ENCODE measurements at regions not wholly inside any gene's neighbourhood (a gene's known extent, or its start where the extent isn't known, plus 50 kb on each side); places are given as distances from the start of the nearest gene placed in this dataset.

GRCh38 chr6:139588734-139589593 lies 214.5 kb upstream of the CITED2 start:
- peaks cover 51% of the 10 kb centered on the region for H3K4me1 Mint-ChIP-seq (ENCODE audit: unreplicated experiment)
- no peak overlapping the region for H3K4me3 Mint-ChIP-seq (ENCODE audit: unreplicated experiment)
- TF ChIP-seq, protein P1, sequence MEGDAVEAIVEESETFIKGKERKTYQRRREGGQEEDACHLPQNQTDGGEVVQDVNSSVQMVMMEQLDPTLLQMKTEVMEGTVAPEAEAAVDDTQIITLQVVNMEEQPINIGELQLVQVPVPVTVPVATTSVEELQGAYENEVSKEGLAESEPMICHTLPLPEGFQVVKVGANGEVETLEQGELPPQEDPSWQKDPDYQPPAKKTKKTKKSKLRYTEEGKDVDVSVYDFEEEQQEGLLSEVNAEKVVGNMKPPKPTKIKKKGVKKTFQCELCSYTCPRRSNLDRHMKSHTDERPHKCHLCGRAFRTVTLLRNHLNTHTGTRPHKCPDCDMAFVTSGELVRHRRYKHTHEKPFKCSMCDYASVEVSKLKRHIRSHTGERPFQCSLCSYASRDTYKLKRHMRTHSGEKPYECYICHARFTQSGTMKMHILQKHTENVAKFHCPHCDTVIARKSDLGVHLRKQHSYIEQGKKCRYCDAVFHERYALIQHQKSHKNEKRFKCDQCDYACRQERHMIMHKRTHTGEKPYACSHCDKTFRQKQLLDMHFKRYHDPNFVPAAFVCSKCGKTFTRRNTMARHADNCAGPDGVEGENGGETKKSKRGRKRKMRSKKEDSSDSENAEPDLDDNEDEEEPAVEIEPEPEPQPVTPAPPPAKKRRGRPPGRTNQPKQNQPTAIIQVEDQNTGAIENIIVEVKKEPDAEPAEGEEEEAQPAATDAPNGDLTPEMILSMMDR (IDR thresholded peaks at IDR 0.05): no peak
- no peaks in the 10 kb centered on the region for H3K36me3 Mint-ChIP-seq (ENCODE audit: unreplicated experiment)
- H3K9me3 Mint-ChIP-seq (ENCODE audit: unreplicated experiment): no peaks in the 10 kb centered on the region
- H3K27ac Mint-ChIP-seq (ENCODE audit: unreplicated experiment): peak overlapping the region; percentile 93
- no peaks in the 10 kb centered on the region for H3K27me3 Mint-ChIP-seq (ENCODE audit: unreplicated experiment)
- no peak for DNase-seq (ENCODE audit: extremely low spot score, unreplicated experiment)

DNA sequence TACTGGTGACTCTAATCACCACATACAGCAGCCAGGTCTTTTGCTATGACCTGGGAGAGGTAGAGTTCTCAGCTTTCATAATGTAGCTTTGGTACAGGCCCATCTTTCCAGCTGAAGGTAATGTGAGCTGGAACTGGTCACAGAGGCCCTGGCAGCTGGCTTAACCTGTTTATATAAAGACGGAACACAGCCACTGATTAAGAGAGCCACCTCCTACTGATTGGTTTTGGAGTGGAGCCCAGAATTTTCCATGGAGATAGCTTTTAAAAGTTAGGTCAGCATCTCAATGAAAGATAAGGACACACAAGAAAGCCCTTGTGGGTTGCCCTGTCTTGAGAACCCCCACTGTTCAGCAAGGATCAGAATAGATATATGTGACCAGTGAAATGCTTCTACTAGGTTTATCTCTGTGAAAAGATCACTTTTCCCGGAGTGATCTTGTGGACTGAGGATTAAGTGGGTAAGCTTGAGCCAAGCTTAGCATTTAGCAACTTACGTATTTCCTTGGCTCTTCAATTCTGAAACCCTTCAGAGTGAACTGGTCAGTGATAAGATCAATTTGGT lies 213.7 kb upstream of the CITED2 start:
- no peak for DNase-seq (ENCODE audit: extremely low spot score, unreplicated experiment)
- Mint-ChIP-seq H3K4me1 (ENCODE audit: unreplicated experiment) (peaks cover 56% of the 10 kb centered on the region), H3K4me3 (ENCODE audit: unreplicated experiment) (no peak overlapping the region), H3K36me3 (ENCODE audit: unreplicated experiment) (no peaks in the 10 kb centered on the region), H3K27me3 (ENCODE audit: unreplicated experiment) (no peaks in the 10 kb centered on the region), H3K27ac (ENCODE audit: unreplicated experiment) (peak overlapping the region; percentile 93), H3K9me3 (ENCODE audit: unreplicated experiment) (no peaks in the 10 kb centered on the region)
- TF ChIP-seq, protein P1 (IDR thresholded peaks at IDR 0.05): no peak

GRCh38 chr6:139587469-139587868 lies 213.0 kb upstream of the CITED2 start:
- DNase-seq (ENCODE audit: extremely low spot score, unreplicated experiment): no peak
- H3K27me3 Mint-ChIP-seq (ENCODE audit: unreplicated experiment): no peaks in the 10 kb centered on the region
- H3K4me3 Mint-ChIP-seq (ENCODE audit: unreplicated experiment): no peak overlapping the region
- H3K36me3 Mint-ChIP-seq (ENCODE audit: unreplicated experiment): no peaks in the 10 kb centered on the region
- peak overlapping the region; percentile 93 for H3K27ac Mint-ChIP-seq (ENCODE audit: unreplicated experiment)
- peaks cover 62% of the 10 kb centered on the region for H3K4me1 Mint-ChIP-seq (ENCODE audit: unreplicated experiment)
- TF ChIP-seq, protein P1 (IDR thresholded peaks at IDR 0.05): no peak
- H3K9me3 Mint-ChIP-seq (ENCODE audit: unreplicated experiment): no peaks in the 10 kb centered on the region

DNA sequence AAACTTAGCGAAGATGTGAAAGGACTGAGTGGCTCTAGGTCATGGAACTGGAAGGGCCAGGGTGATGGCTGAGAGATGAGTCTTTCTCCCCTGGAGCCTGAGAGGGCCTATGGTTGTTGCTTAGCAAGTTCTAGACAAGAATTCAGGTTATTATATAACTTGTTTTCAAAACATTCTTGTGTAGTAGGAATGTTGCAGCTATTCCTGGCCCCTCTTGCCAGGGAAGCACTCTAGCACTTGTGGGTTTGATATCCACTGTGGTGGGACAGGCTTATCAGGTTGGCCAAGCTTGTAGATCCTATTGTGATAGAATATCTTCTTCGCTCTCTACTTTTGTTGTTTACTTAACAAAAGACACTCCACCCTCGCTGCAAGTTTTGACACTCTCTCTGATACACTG lies 211.8 kb upstream of the CITED2 start:
- no peak for DNase-seq (ENCODE audit: extremely low spot score, unreplicated experiment)
- Mint-ChIP-seq H3K27ac (ENCODE audit: unreplicated experiment) (peak overlapping the region; percentile 14), H3K4me1 (ENCODE audit: unreplicated experiment) (peaks cover 53% of the 10 kb centered on the region), H3K36me3 (ENCODE audit: unreplicated experiment) (no peaks in the 10 kb centered on the region), H3K9me3 (ENCODE audit: unreplicated experiment) (no peaks in the 10 kb centered on the region), H3K27me3 (ENCODE audit: unreplicated experiment) (no peaks in the 10 kb centered on the region), H3K4me3 (ENCODE audit: unreplicated experiment) (no peak overlapping the region)
- TF ChIP-seq, protein P1 (IDR thresholded peaks at IDR 0.05): no peak

DNA sequence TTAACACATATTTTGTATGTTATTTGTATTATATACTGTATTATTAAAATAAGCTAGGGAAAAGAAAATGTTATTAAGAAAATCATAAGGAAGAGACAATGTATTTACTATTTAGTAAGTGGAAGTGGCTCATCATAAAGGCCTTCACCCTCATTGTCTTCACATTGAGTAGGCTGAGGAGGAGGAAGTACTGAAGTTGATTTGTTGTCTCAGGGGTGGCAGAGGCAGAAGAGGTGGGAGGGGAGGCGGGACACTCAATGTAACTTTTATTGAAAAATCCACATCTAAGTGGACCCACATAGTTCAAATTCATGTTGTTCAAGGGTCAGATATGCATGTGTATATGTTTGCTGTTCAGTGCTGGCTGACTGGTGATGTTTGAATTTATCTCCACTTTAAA lies 210.2 kb upstream of the CITED2 start:
- Mint-ChIP-seq H3K36me3 (ENCODE audit: unreplicated experiment) (no peaks in the 10 kb centered on the region), H3K4me3 (ENCODE audit: unreplicated experiment) (no peak overlapping the region), H3K4me1 (ENCODE audit: unreplicated experiment) (peaks cover 50% of the 10 kb centered on the region), H3K9me3 (ENCODE audit: unreplicated experiment) (no peaks in the 10 kb centered on the region), H3K27ac (ENCODE audit: unreplicated experiment) (no peak overlapping the region), H3K27me3 (ENCODE audit: unreplicated experiment) (no peaks in the 10 kb centered on the region)
- TF ChIP-seq, protein P1 (IDR thresholded peaks at IDR 0.05): no peak
- no peak for DNase-seq (ENCODE audit: extremely low spot score, unreplicated experiment)

All from osteocyte (in vitro differentiated cells).